Progenitor cell of endocrine pancreas (in vitro differentiated cells): ENCODE measurements at regions not wholly inside any gene's neighbourhood (a gene's known extent, or its start where the extent isn't known, plus 50 kb on each side); places are given as distances from the start of the nearest gene placed in this dataset.
"Not testable (repeated sequence)": the region's sequence is repeated elsewhere in the genome, so short reads cannot be mapped to it uniquely, and the experiment has no call there.

Source experiments
- DNase-seq: peaks from one replicate; pipeline ENCODE4 v3.0.0; 2021; ENCODE audit warnings: low spot score; ENCODE audit not compliant: unreplicated experiment
- H3K27ac Mint-ChIP-seq: 2 replicates; pipeline ENCODE4 v1.8.0; 2021; ENCODE audit warnings: mild to moderate bottlenecking, moderate library complexity, mixed read lengths
- H3K27me3 Mint-ChIP-seq: 2 replicates; pipeline ENCODE4 v1.8.0; 2021; ENCODE audit warnings: mixed read lengths
- H3K36me3 Mint-ChIP-seq: 2 replicates; pipeline ENCODE4 v1.8.0; 2022; ENCODE audit warnings: mixed read lengths; ENCODE audit not compliant: insufficient read depth
- H3K4me1 Mint-ChIP-seq: 2 replicates; pipeline ENCODE4 v1.8.0; 2021; ENCODE audit warnings: low read depth, mixed read lengths
- H3K4me3 Mint-ChIP-seq: 2 replicates; pipeline ENCODE4 v1.8.0; 2021; ENCODE audit warnings: low read depth, mild to moderate bottlenecking, moderate library complexity, mixed read lengths
- H3K9me3 Mint-ChIP-seq: 2 replicates; pipeline ENCODE4 v1.8.0; 2021; ENCODE audit warnings: low read depth, mixed read lengths
- CTCF ChIP-seq: fragments of 200-600 bp; sonication (generic); IDR thresholded peaks from one replicate; pipeline ENCODE4 v1.5.0; 2021; ENCODE audit warnings: antibody characterized with exemption, mild to moderate bottlenecking; ENCODE audit not compliant: unreplicated experiment

DNA sequence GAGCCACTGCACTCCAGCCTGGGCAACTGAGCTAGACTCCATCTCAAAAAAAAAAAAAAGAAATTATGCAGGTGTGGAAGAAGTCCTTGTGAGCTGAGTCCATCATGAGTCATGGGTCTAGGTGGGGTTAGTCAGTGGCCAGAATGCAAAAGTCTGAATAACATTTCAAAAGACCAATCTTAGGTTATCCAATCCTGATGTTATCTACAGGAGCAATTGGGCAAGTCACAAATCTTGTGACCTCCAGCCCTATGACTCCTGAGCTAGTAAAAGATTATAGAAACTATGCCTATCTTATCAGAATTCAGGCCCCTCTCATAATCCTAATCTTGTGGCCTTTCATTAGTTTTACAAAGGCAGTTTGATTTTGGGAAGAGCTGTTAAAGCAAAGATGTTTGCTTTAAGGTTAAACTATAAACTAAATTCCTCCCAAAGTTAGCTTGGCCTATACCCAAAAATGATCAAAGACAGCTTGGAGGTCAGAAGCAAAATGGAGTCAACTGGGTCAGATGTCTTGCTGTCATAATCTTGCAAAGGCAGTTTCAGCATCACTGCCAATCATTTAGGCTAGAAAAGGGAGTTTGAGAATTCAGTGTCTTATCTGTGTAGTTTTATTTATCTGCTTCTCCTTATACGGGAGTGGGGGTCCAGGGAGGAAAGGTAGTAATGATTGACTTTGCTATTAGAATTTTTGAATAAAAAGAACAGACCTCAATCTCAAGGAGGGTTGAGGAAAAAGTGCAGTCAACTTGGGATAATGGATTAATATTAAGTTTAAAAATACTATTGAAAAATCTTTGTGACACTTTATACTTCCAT is 71.2 kb upstream of the TRIM24 start:
- TF ChIP-seq CTCF: no peak
- Mint-ChIP-seq H3K4me3 (no peak overlapping the region), H3K27ac (peak overlapping the region; percentile 57), H3K27me3 (no peaks in the 10 kb centered on the region), H3K36me3 (peaks cover 9% of the 10 kb centered on the region), H3K9me3 (peaks cover 16% of the 10 kb centered on the region), H3K4me1 (peaks cover 1% of the 10 kb centered on the region)
- no peak for DNase-seq

GRCh38 chr7:138395763-138396162 is 64.3 kb upstream of the TRIM24 start:
- Mint-ChIP-seq H3K27me3 (no peaks in the 10 kb centered on the region), H3K27ac (no peak overlapping the region), H3K36me3 (peaks cover 4% of the 10 kb centered on the region), H3K9me3 (peaks cover 16% of the 10 kb centered on the region), H3K4me3 (no peak overlapping the region), H3K4me1 (peaks cover 14% of the 10 kb centered on the region)
- TF ChIP-seq CTCF: no peak
- no peak for DNase-seq

- peaks cover 4% of the 10 kb centered on the region for H3K36me3 Mint-ChIP-seq
- peak overlapping the region; percentile 41 for H3K27ac Mint-ChIP-seq
- peak; percentile 21 for DNase-seq
- peaks cover 16% of the 10 kb centered on the region for H3K9me3 Mint-ChIP-seq
- H3K4me3 Mint-ChIP-seq: peak overlapping the region; percentile 29
- peaks cover 14% of the 10 kb centered on the region for H3K4me1 Mint-ChIP-seq
- no peaks in the 10 kb centered on the region for H3K27me3 Mint-ChIP-seq
- TF ChIP-seq CTCF: no peak
Observed at GRCh38 chr7:138396251-138397070, 63.6 kb upstream of the TRIM24 start.

GRCh38 chr7:138397071-138397433 is 63.0 kb upstream of the TRIM24 start:
- H3K4me3 Mint-ChIP-seq, H3K27me3 Mint-ChIP-seq, H3K36me3 Mint-ChIP-seq, DNase-seq: not testable (repeated sequence)
- H3K4me1 Mint-ChIP-seq: peaks cover 14% of the 10 kb centered on the region
- H3K9me3 Mint-ChIP-seq: peaks cover 16% of the 10 kb centered on the region
- H3K27ac Mint-ChIP-seq: peak overlapping the region; percentile 39

DNA sequence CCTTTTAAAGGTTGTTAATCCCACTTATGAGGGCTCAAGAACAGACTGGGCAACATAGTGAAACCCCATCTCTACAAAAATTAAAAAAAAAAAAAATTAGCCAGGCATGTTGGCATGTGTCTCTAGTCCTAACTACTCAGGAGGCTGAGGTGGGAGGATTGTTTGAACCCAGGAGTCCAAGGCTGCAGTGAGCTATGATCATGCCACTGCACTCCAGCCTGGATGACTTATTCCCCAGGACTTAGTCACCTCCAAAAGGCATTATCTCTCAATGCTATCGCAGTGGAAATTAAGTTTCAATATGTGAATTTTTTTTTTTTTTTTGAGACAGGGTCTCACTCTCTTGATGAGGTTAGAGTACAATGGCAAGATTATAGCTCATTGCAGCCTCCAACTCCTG is 61.2 kb upstream of the TRIM24 start:
- Mint-ChIP-seq H3K36me3 (peaks cover 3% of the 10 kb centered on the region), H3K4me3 (no peak overlapping the region), H3K27ac (no peak overlapping the region), H3K4me1 (peaks cover 14% of the 10 kb centered on the region), H3K9me3 (peaks cover 16% of the 10 kb centered on the region), H3K27me3 (no peaks in the 10 kb centered on the region)
- no peak for DNase-seq
- no peak for TF ChIP-seq CTCF
